ENCODE measurements at regions not wholly inside any gene's neighbourhood (a gene's known extent, or its start where the extent isn't known, plus 50 kb on each side); places are given as distances from the start of the nearest gene placed in this dataset.

DNA sequence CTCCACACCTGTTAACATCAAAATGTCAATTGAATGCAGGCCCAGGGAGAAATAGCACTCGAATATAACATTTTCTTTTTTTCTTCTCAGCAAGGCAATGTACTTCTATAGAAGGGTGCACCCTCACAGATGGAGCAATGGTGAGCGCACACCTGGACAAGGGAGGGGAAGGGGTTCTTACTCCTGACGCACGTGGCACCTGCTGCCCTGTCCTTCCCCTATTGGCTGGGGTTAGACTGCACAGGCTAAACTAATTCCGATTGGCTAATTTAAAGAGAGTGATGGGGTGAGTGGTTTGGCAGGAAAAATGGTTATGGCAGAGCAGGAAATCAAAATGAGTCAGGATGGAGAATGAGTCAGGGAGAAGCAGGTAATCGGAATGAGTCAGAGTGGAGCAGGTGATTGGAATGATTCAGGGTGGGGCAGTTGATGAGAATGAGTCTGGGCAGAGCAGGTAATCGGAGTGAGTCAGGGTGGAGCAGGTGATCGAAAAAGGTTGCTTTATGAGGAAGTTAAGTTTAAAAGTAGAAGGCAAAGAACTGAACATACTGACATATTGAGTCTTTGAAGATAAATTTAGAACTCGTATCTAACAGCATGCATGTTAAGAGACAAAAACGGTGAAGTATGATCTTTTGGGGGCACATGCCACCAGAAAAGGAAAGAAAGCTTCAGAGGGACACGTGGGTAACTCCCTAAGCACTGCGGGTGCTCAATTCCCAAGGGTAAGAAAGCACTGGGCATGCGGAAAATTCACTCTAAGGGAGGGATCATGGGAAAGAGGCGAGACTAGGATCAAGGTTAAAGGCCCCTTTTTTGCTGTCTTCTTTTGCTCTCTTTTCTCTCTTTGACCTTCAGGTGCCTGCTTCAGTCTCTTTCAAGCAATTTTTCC is 72.9 kb upstream of the GALNT15 start:
- TF ChIP-seq, protein P1, sequence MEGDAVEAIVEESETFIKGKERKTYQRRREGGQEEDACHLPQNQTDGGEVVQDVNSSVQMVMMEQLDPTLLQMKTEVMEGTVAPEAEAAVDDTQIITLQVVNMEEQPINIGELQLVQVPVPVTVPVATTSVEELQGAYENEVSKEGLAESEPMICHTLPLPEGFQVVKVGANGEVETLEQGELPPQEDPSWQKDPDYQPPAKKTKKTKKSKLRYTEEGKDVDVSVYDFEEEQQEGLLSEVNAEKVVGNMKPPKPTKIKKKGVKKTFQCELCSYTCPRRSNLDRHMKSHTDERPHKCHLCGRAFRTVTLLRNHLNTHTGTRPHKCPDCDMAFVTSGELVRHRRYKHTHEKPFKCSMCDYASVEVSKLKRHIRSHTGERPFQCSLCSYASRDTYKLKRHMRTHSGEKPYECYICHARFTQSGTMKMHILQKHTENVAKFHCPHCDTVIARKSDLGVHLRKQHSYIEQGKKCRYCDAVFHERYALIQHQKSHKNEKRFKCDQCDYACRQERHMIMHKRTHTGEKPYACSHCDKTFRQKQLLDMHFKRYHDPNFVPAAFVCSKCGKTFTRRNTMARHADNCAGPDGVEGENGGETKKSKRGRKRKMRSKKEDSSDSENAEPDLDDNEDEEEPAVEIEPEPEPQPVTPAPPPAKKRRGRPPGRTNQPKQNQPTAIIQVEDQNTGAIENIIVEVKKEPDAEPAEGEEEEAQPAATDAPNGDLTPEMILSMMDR (IDR thresholded peaks at IDR 0.05), result no peak
- Histone ChIP-seq H3K27ac (no peak overlapping the region), H3K36me3 (no peaks in the 10 kb centered on the region), H3K27me3 (peaks cover 8% of the 10 kb centered on the region), H3K4me3 (ENCODE audit: low read depth in 1 of 2, low read length in 1 of 2) (no peak overlapping the region), H3K4me1 (ENCODE audit: control insufficient read depth in 1 of 2, insufficient read depth in 1 of 2, low read depth in 1 of 2, low read length in 1 of 2) (no peaks in the 10 kb centered on the region), H3K9me3 (no peaks in the 10 kb centered on the region)

DNA sequence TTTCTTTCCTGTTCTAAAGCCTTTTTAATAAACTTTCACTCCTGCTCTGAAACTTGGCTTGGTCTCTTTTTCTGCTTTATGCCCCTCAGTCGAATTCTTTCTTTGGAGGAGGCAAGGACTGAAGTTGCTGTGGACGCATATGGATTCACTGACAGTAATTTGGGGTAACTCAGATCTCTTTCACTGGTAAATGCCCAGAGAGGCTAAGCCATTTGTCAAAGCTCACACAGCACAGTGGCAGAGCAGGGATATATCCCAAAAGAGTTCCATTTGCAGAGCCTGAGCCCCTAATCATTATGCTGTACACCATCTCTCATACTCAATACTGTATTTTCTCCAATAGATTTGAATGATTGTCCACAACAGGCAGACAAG is 72.3 kb upstream of the GALNT15 start:
- Histone ChIP-seq H3K36me3 (no peaks in the 10 kb centered on the region), H3K4me3 (ENCODE audit: low read depth in 1 of 2, low read length in 1 of 2) (no peak overlapping the region), H3K9me3 (no peaks in the 10 kb centered on the region), H3K27ac (no peak overlapping the region), H3K27me3 (peaks cover 8% of the 10 kb centered on the region), H3K4me1 (ENCODE audit: control insufficient read depth in 1 of 2, insufficient read depth in 1 of 2, low read depth in 1 of 2, low read length in 1 of 2) (no peaks in the 10 kb centered on the region)
- TF ChIP-seq, protein P1 (IDR thresholded peaks at IDR 0.05), result no peak

DNA sequence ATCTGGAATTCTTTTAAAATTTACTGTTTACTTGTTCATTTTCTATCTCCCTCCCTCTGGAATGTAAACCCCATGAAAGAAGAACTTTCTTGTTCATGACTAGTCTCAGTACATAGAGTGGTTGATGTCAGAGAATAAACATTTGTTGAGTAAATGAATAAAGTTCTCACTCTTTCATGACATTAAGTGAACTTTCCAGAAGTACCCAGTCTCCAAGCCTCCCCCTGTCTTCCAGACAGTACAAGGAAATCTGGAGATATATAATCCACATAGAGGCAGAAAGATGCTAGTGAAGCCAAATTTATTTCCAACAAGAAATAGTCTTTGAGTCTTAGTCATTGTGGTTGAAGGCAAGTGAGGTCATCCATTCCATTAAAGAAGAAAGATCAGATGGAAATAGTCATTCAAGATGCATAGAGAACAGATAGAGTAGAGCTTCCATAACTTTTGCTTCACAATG is 71.5 kb upstream of the GALNT15 start:
- H3K27ac ChIP-seq, result no peak overlapping the region

DNA sequence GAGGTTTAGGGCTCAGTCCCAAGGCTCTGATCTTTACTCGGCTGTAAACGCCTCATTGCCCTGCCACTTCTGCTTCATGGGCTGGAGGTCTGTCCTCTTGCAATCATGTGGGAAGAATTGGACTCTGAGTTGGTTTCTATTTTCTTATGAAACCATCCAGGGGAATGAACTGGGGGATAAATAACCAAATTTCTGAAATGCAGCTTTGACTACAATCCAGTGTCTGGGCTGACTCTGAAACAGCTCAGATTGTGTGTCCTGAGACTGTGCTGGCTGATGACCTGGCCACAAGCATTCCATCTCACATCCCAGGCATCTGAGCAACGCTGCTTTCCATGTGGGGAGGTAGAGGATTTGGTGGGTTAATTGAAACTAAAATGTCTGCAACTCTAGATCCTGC is 71.0 kb upstream of the GALNT15 start:
- H3K27ac ChIP-seq, result no peak overlapping the region
- peaks cover 8% of the 10 kb centered on the region for H3K27me3 ChIP-seq
- TF ChIP-seq, protein P1 (IDR thresholded peaks at IDR 0.05), result no peak
- H3K9me3 ChIP-seq, result no peaks in the 10 kb centered on the region
- H3K36me3 ChIP-seq, result no peaks in the 10 kb centered on the region
- H3K4me3 ChIP-seq (ENCODE audit: low read depth in 1 of 2, low read length in 1 of 2), result no peak overlapping the region
- no peaks in the 10 kb centered on the region for H3K4me1 ChIP-seq (ENCODE audit: control insufficient read depth in 1 of 2, insufficient read depth in 1 of 2, low read depth in 1 of 2, low read length in 1 of 2)

More for the DNA sequence above, 71.5 kb upstream of the GALNT15 start:
- Histone ChIP-seq H3K4me1 (ENCODE audit: control insufficient read depth in 1 of 2, insufficient read depth in 1 of 2, low read depth in 1 of 2, low read length in 1 of 2) (no peaks in the 10 kb centered on the region), H3K36me3 (no peaks in the 10 kb centered on the region), H3K4me3 (ENCODE audit: low read depth in 1 of 2, low read length in 1 of 2) (no peak overlapping the region), H3K27me3 (peaks cover 8% of the 10 kb centered on the region), H3K9me3 (no peaks in the 10 kb centered on the region)
- TF ChIP-seq, protein P1 (IDR thresholded peaks at IDR 0.05), result no peak

DNA sequence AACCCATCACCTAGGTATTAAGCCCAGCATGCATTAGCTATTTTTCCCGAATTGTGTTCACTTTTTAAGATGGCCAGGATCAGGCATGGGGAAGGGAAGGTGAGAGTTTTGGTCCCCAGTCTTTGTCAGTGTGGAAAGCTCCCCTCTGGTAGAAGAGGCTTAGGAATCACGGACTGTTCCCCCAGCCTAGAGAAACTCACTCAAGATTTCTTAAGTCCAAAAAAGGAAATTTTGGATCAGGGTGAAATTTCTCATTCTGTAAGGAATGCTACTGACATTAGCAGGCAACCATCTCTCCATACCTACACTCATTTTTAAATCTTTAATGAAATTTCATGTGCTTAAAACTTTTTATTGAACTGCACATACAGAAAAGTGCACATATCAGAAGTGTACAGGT is 70.3 kb upstream of the GALNT15 start:
- Histone ChIP-seq H3K9me3 (no peaks in the 10 kb centered on the region), H3K27ac (no peak overlapping the region), H3K4me1 (ENCODE audit: control insufficient read depth in 1 of 2, insufficient read depth in 1 of 2, low read depth in 1 of 2, low read length in 1 of 2) (no peaks in the 10 kb centered on the region), H3K36me3 (no peaks in the 10 kb centered on the region), H3K4me3 (ENCODE audit: low read depth in 1 of 2, low read length in 1 of 2) (no peak overlapping the region), H3K27me3 (peaks cover 8% of the 10 kb centered on the region)
- TF ChIP-seq, protein P1 (IDR thresholded peaks at IDR 0.05), result no peak

Measured in neutrophil (primary cell).